GM18519 (cell line): ENCODE measurements at regions not wholly inside any gene's neighbourhood (a gene's known extent, or its start where the extent isn't known, plus 50 kb on each side); places are given as distances from the start of the nearest gene placed in this dataset.
A peak's percentile ranks its signal among the peaks of the same experiment; 100 is the strongest.

ENCODE experiments used
- ATAC-seq: cut with Tn5 transposase; IDR thresholded peaks from one replicate; pipeline ENCODE4 v1.9.1; 2021; ENCODE audit warnings: mild to moderate bottlenecking, moderate library complexity; ENCODE audit not compliant: unreplicated experiment, low FRiP score

GRCh38 chrX:20451929-20452328, 185.2 kb upstream of the RPS6KA3 start:
- no peak for ATAC-seq

GRCh38 chrX:20445109-20445508, 178.4 kb upstream of the RPS6KA3 start:
- ATAC-seq, result no peak

- ATAC-seq, result no peak
Measured at GRCh38 chrX:20442597-20442996, 175.9 kb upstream of the RPS6KA3 start.

GRCh38 chrX:20441123-20441522, 174.4 kb upstream of the RPS6KA3 start:
- no peak for ATAC-seq

GRCh38 chrX:20438871-20439526, 172.3 kb upstream of the RPS6KA3 start:
- ATAC-seq, result no peak

- ATAC-seq, result peak; percentile 45
Measured at GRCh38 chrX:20437683-20438082, 171.0 kb upstream of the RPS6KA3 start.

GRCh38 chrX:20435913-20436312, 169.2 kb upstream of the RPS6KA3 start:
- ATAC-seq, result no peak

- ATAC-seq, result no peak
Measured at GRCh38 chrX:20434986-20435385, 168.3 kb upstream of the RPS6KA3 start.

- ATAC-seq, result no peak
Measured at GRCh38 chrX:20433388-20433775, 166.7 kb upstream of the RPS6KA3 start.

- no peak for ATAC-seq
Measured at GRCh38 chrX:20432746-20433387, 166.2 kb upstream of the RPS6KA3 start.

- no peak for ATAC-seq
Measured at GRCh38 chrX:20432048-20432447, 165.3 kb upstream of the RPS6KA3 start.

- no peak for ATAC-seq
Measured at GRCh38 chrX:20431486-20431885, 164.8 kb upstream of the RPS6KA3 start.

- ATAC-seq, result no peak
Measured at GRCh38 chrX:20427173-20427770, 160.6 kb upstream of the RPS6KA3 start.

GRCh38 chrX:20421697-20422096, 155.0 kb upstream of the RPS6KA3 start:
- ATAC-seq, result no peak

GRCh38 chrX:20421275-20421674, 154.6 kb upstream of the RPS6KA3 start:
- ATAC-seq, result no peak

GRCh38 chrX:20420058-20420457, 153.3 kb upstream of the RPS6KA3 start:
- no peak for ATAC-seq

- ATAC-seq, result no peak
Measured at GRCh38 chrX:20418379-20419150, 151.9 kb upstream of the RPS6KA3 start.

- ATAC-seq, result no peak
Measured at GRCh38 chrX:20414762-20415445, 148.2 kb upstream of the RPS6KA3 start.

- no peak for ATAC-seq
Measured at GRCh38 chrX:20414066-20414465, 147.4 kb upstream of the RPS6KA3 start.

GRCh38 chrX:20412871-20413486, 146.3 kb upstream of the RPS6KA3 start:
- peak; percentile 83 for ATAC-seq
